ENCODE measurements at regions not wholly inside any gene's neighbourhood (a gene's known extent, or its start where the extent isn't known, plus 50 kb on each side); places are given as distances from the start of the nearest gene placed in this dataset.

DNA sequence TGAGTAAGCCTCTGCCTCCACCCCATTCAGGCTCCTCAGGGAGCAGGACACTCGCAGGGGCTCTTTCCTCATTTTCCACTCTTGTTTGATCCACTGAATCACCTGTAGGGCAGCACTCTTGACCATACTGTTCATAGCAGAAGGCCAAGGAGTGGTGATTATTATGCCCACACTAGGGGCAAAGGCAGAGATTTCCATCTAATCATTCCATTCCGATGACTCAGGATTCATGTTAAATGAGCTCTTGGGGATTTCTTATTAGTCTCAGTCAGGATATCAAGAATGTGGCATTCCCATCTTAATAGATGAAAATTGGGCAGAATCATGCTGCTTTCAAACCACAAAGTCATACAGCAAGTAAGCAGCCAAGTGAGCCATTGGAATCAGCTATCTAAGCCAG lies 101.9 kb upstream of the MOCS1 start:
- no peak overlapping the region for H3K4me3 ChIP-seq
- intact Hi-C loops (cut with DNase I), result no loop called here
- no peaks in the 10 kb centered on the region for H3K36me3 ChIP-seq
- no peak overlapping the region for H3K27ac ChIP-seq
- no peaks in the 10 kb centered on the region for H3K4me1 ChIP-seq
- TF ChIP-seq, protein P1, sequence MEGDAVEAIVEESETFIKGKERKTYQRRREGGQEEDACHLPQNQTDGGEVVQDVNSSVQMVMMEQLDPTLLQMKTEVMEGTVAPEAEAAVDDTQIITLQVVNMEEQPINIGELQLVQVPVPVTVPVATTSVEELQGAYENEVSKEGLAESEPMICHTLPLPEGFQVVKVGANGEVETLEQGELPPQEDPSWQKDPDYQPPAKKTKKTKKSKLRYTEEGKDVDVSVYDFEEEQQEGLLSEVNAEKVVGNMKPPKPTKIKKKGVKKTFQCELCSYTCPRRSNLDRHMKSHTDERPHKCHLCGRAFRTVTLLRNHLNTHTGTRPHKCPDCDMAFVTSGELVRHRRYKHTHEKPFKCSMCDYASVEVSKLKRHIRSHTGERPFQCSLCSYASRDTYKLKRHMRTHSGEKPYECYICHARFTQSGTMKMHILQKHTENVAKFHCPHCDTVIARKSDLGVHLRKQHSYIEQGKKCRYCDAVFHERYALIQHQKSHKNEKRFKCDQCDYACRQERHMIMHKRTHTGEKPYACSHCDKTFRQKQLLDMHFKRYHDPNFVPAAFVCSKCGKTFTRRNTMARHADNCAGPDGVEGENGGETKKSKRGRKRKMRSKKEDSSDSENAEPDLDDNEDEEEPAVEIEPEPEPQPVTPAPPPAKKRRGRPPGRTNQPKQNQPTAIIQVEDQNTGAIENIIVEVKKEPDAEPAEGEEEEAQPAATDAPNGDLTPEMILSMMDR (IDR thresholded peaks at IDR 0.05), result no peak
- no peaks in the 10 kb centered on the region for H3K27me3 ChIP-seq
- DNase-seq, result no peak
- peaks cover 0 to 1% of the 10 kb centered on the region in 2 donors for H3K9me3 ChIP-seq
- no peak for ATAC-seq

DNA sequence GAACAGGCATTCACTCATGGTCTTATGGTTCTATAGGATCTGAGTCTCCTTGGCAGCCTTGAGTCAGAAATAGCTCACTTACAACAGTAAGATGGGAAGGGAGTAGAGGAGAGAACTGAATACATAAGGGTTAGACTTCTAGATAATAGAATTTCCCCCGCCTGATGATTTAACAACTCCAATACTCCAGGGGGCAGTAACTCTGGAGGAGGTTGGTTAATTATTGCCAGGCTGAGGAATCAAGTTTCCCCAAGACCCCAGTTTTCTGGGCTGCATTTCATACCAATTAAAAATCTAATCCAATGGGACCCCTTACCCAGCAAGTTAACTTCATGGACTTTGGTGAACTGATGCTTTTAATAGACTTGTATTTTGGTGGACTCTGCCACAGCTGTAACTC lies 94.2 kb upstream of the MOCS1 start:
- no peak for ATAC-seq
- no peaks in the 10 kb centered on the region for H3K27me3 ChIP-seq

DNA sequence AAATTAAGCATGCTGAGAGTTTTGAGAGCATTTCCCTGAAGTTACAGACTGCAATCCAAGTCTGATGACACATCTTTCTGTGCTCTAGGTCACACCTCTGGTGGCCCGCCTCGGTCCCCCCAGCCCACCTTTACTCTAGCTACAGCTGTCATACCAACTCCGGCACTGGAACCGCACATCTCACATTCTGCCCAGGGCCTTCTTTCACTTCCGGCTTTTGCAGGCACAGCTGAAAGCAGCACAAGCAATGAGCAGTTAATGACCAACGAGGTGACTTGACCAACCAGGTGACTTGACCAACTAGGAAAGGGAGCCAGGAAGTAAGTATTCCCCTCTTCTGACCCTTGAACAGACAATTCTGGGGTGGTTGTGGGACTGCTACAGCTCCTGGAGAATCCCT lies 88.6 kb upstream of the MOCS1 start:
- Histone ChIP-seq H3K9me3 (peaks cover 0 to 4% of the 10 kb centered on the region in 2 donors), H3K27me3 (no peaks in the 10 kb centered on the region), H3K4me3 (no peak overlapping the region), H3K27ac (no peak overlapping the region), H3K36me3 (no peaks in the 10 kb centered on the region), H3K4me1 (no peaks in the 10 kb centered on the region)
- intact Hi-C loops (cut with DNase I), result no loop called here
- DNase-seq, result no peak
- TF ChIP-seq, protein P1 (IDR thresholded peaks at IDR 0.05), result no peak
- ATAC-seq, result no peak

More for the DNA sequence above, 94.2 kb upstream of the MOCS1 start:
- no peaks in the 10 kb centered on the region for H3K36me3 ChIP-seq
- intact Hi-C loops (cut with DNase I), result no loop called here
- TF ChIP-seq, protein P1 (IDR thresholded peaks at IDR 0.05), result no peak
- no peak for DNase-seq
- H3K9me3 ChIP-seq, result no peaks in the 10 kb centered on the region
- no peak overlapping the region for H3K4me3 ChIP-seq
- H3K4me1 ChIP-seq, result no peaks in the 10 kb centered on the region
- no peak overlapping the region for H3K27ac ChIP-seq

DNA sequence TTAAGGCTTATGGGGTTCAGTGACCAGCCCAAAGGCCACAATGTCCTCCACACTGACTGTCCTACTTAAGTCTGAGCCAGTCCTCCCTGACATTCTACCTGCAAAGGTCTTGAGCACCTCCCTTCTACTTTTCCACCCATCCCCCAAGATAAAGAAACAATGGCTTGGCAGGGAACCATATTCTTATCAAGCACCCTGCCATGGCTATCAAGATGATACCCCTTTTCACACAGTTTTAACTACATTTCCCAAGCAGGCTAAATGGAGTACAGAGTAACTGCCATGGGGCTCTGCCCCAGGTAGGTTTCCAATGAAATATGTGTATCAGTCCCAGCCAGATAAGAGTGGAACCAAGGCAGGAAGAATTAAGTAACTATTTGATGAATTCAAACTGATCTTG lies 85.9 kb upstream of the MOCS1 start:
- Histone ChIP-seq H3K9me3 (peaks cover 0 to 15% of the 10 kb centered on the region in 2 donors), H3K27ac (no peak overlapping the region), H3K27me3 (no peaks in the 10 kb centered on the region), H3K4me3 (no peak overlapping the region), H3K4me1 (no peaks in the 10 kb centered on the region), H3K36me3 (no peaks in the 10 kb centered on the region)
- TF ChIP-seq, protein P1 (IDR thresholded peaks at IDR 0.05), result no peak
- no peak for DNase-seq
- ATAC-seq, result no peak
- intact Hi-C loops (cut with DNase I), result no loop called here

DNA sequence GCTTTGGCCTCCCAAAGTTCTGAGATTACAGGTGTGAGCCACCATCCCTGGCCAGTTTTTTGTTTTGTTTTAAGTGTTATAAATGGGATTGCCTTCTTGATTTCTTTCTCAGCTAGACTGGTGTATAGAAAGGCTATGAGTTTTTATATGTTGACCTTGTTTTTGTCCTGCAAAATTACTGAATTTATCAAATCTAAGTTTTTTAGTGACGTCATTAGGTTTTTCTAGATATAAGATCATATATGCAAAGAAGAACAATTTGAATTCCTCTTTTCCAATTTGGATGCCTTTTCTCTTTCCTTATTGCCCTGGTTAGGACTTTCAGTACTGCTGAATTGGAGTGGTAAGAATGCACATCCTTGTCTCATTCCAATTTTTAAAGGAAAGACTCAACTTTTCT lies 81.3 kb upstream of the MOCS1 start:
- Histone ChIP-seq H3K4me3 (no peak overlapping the region), H3K27me3 (no peaks in the 10 kb centered on the region), H3K27ac (no peak overlapping the region), H3K9me3 (peaks cover 0 to 15% of the 10 kb centered on the region in 2 donors), H3K4me1 (no peaks in the 10 kb centered on the region), H3K36me3 (no peaks in the 10 kb centered on the region)
- ATAC-seq (no peak), DNase-seq (no peak)
- intact Hi-C loops (cut with DNase I), result no loop called here
- TF ChIP-seq, protein P1 (IDR thresholded peaks at IDR 0.05), result no peak
